Peyer's patch (tissue), 4 donors: ENCODE measurements at regions not wholly inside any gene's neighbourhood (a gene's known extent, or its start where the extent isn't known, plus 50 kb on each side); places are given as distances from the start of the nearest gene placed in this dataset.

Experiments
- DNase-seq, 3 donors: peaks; one replicate each; pipeline ENCODE4 v3.0.0-alpha.2; 2017 to 2019
- H3K27ac ChIP-seq, 4 donors: fragments of 200-600 bp; sonication (generic); one replicate each; pipeline ENCODE4 v1.5.1; 2016 to 2019
- H3K27me3 ChIP-seq, 2 donors: fragments of 200-600 bp; sonication (generic); one replicate each; pipeline ENCODE4 v1.5.1; 2019
- H3K36me3 ChIP-seq, 3 donors: fragments of 200-600 bp; sonication (generic); one replicate each; pipeline ENCODE4 v1.5.1; 2016 to 2019
- H3K4me1 ChIP-seq, 4 donors: fragments of 200-600 bp; sonication (generic); one replicate each; pipeline ENCODE4 v1.5.1; 2016 to 2019
- H3K4me3 ChIP-seq, 4 donors: fragments of 200-600 bp; sonication (generic); 1 replicate in 3 of 4; 2 replicates in 1 of 4; pipeline ENCODE4 v1.5.1; 2016 to 2019; ENCODE audit warnings: mild to moderate bottlenecking in 1 of 4
- H3K9me3 ChIP-seq, 4 donors: fragments of 200-600 bp; sonication (generic); one replicate each; pipeline ENCODE4 v1.5.1; 2016 to 2019; ENCODE audit warnings: mild to moderate bottlenecking in 1 of 4
- CTCF ChIP-seq, 6 experiments: fragments of 450-650 bp in 4 of 6; fragments of 200-600 bp in 2 of 6; sonication (generic) in 1 of 6; IDR thresholded peaks; one replicate each; pipeline ENCODE4 v1.5.1; 2017 to 2019; ENCODE audit warnings: antibody characterized with exemption in 6 of 6, mild to moderate bottlenecking in 3 of 6, moderate library complexity in 1 of 6
- POLR2A ChIP-seq, 2 donors: fragments of 450-650 bp; IDR thresholded peaks; one replicate each; pipeline ENCODE4 v1.5.1; 2017; ENCODE audit warnings: antibody characterized with exemption in 2 of 2, mild to moderate bottlenecking in 2 of 2, moderate library complexity in 2 of 2

GRCh38 chr4:54386042-54386669 lies 157.1 kb downstream of the PDGFRA start:
- no peak for TF ChIP-seq CTCF (IDR thresholded peaks at IDR 0.05)
- TF ChIP-seq POLR2A (IDR thresholded peaks at IDR 0.05), result no peak
- H3K27ac ChIP-seq, result peak overlapping the region in 1 of 4 donors; percentile 17
- H3K36me3 ChIP-seq, result no peaks in the 10 kb centered on the region
- H3K4me1 ChIP-seq, result no peaks in the 10 kb centered on the region
- DNase-seq, result no peak
- H3K27me3 ChIP-seq, result no peaks in the 10 kb centered on the region
- H3K4me3 ChIP-seq, result no peak overlapping the region
- no peaks in the 10 kb centered on the region for H3K9me3 ChIP-seq

DNA sequence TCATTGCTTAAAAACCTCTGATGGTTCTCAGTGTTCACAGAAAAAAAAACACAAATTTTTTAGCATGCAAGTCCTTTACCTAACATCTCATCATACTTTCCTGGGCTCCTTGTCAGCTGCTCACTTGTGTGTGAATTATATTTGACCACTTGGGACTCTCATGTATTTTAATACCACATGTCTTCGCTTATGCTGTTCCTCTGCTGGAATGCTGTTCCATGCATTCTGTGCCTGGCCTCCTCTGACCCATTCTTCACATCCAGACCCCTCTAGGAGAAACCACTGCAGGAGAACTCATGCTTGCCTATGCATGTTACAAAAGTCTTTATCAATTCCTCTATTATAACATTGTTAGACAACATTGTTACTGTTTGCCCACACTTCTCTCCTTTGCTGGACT lies 157.6 kb downstream of the PDGFRA start:
- no peak overlapping the region for H3K4me3 ChIP-seq
- no peak for DNase-seq
- TF ChIP-seq POLR2A (IDR thresholded peaks at IDR 0.05), result no peak
- no peak for TF ChIP-seq CTCF (IDR thresholded peaks at IDR 0.05)
- H3K4me1 ChIP-seq, result no peaks in the 10 kb centered on the region
- H3K27ac ChIP-seq, result no peak overlapping the region
- no peaks in the 10 kb centered on the region for H3K36me3 ChIP-seq
- H3K9me3 ChIP-seq, result no peaks in the 10 kb centered on the region
- no peaks in the 10 kb centered on the region for H3K27me3 ChIP-seq

GRCh38 chr4:54390670-54391069 lies 161.6 kb downstream of the PDGFRA start:
- Histone ChIP-seq H3K9me3 (no peaks in the 10 kb centered on the region), H3K27ac (no peak overlapping the region), H3K4me1 (no peaks in the 10 kb centered on the region), H3K27me3 (no peaks in the 10 kb centered on the region), H3K36me3 (no peaks in the 10 kb centered on the region), H3K4me3 (no peak overlapping the region)
- no peak for TF ChIP-seq POLR2A (IDR thresholded peaks at IDR 0.05)
- no peak for TF ChIP-seq CTCF (IDR thresholded peaks at IDR 0.05)
- no peak for DNase-seq

DNA sequence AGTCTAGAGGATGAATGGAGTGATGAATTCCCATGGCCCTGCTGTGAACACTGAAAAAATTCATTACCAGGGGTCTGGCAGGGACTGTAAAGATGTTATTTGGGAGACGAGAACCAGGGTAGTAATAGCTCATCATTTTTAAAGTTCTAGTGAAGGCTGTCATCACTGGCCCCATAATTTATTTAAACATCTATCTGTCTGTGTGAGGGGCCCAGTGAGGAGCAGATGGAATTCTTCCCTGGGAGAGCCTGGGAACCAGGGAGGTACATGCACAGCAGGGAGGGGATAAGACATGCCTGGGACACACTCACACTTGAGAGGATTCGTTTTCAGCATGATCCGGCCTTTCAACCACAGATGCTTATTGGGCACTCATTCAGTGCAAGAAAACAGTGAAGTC lies 162.0 kb downstream of the PDGFRA start:
- Histone ChIP-seq H3K27ac (no peak overlapping the region), H3K4me1 (no peaks in the 10 kb centered on the region), H3K36me3 (no peaks in the 10 kb centered on the region), H3K4me3 (no peak overlapping the region), H3K9me3 (no peaks in the 10 kb centered on the region), H3K27me3 (no peaks in the 10 kb centered on the region)
- TF ChIP-seq CTCF (IDR thresholded peaks at IDR 0.05) (no peak), POLR2A (IDR thresholded peaks at IDR 0.05) (no peak)
- no peak for DNase-seq

GRCh38 chr4:54392479-54392878 lies 163.4 kb downstream of the PDGFRA start:
- DNase-seq, result no peak
- Histone ChIP-seq H3K27me3 (no peaks in the 10 kb centered on the region), H3K4me1 (no peaks in the 10 kb centered on the region), H3K9me3 (no peaks in the 10 kb centered on the region), H3K36me3 (no peaks in the 10 kb centered on the region), H3K4me3 (no peak overlapping the region), H3K27ac (no peak overlapping the region)
- no peak for TF ChIP-seq POLR2A (IDR thresholded peaks at IDR 0.05)
- no peak for TF ChIP-seq CTCF (IDR thresholded peaks at IDR 0.05)

GRCh38 chr4:54393243-54393642 lies 164.2 kb downstream of the PDGFRA start:
- H3K9me3 ChIP-seq, result no peaks in the 10 kb centered on the region
- no peaks in the 10 kb centered on the region for H3K36me3 ChIP-seq
- no peak overlapping the region for H3K27ac ChIP-seq
- TF ChIP-seq POLR2A (IDR thresholded peaks at IDR 0.05) (no peak), CTCF (IDR thresholded peaks at IDR 0.05) (no peak)
- H3K4me3 ChIP-seq, result no peak overlapping the region
- H3K27me3 ChIP-seq, result no peaks in the 10 kb centered on the region
- DNase-seq, result no peak
- no peaks in the 10 kb centered on the region for H3K4me1 ChIP-seq
